SH-SY5Y (cell line): ENCODE measurements at regions not wholly inside any gene's neighbourhood (a gene's known extent, or its start where the extent isn't known, plus 50 kb on each side); places are given as distances from the start of the nearest gene placed in this dataset.

Experiments
- GATA2 ChIP-seq: IDR thresholded peaks from 2 replicates; pipeline ENCODE4 v1.6.1; 2011; ENCODE audit warnings: mild to moderate bottlenecking, low read depth, low read length
- GATA3 ChIP-seq: IDR thresholded peaks from 2 replicates; pipeline ENCODE4 v1.6.1; 2011; ENCODE audit warnings: low read depth, mild to moderate bottlenecking, low read length, moderate library complexity

DNA sequence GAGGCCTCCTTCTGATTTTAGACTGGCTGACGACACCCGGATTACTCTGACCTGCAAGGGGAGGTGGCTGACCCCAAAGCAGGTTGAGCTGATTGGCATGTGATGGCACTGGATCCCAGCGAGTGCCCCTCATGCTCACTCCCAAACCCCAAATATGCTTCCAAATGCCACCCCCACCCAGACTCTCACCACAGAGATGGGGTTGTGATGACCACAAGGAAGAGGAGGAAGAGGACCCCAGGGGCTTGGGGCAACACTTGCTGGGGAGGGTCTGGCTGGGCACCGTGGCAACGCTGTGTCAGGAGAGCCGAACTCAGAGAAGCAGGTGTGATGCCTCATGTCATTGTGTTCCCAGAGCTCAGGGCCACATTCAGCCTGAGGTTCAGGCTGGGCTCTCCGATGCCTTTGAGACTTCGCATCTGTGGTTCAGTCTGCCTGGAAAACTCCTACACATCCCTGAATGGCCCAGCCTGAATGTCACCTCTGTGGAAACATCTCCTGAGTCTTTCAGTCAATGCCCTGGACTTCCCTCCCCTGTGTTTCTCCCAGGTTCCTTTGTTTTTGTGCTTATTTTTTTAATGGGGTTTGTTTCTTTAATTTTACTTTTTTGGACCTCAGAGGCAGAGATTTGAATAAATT, 169.1 kb upstream of the PMEPA1 start:
- TF ChIP-seq GATA2 = no peak
- TF ChIP-seq GATA3 = no peak
